ENCODE measurements at regions not wholly inside any gene's neighbourhood (a gene's known extent, or its start where the extent isn't known, plus 50 kb on each side); places are given as distances from the start of the nearest gene placed in this dataset.

- DNase-seq: no peak
- no peaks in the 10 kb centered on the region for H3K36me3 Mint-ChIP-seq (ENCODE audit: insufficient read depth in 1 of 3, low read depth in 3 of 3)
- H3K27ac Mint-ChIP-seq: no peak overlapping the region; a peak in 1 of 7 replicates
- Histone ChIP-seq H2BK12ac (ENCODE audit: insufficient read length, low read depth, low read length) (no peak overlapping the region), H4K5ac (ENCODE audit: insufficient read length, low read depth, low read length) (no peak overlapping the region), H3K9me3 (ENCODE audit: control insufficient read depth, low read depth, low read length) (no peaks in the 10 kb centered on the region), H3K14ac (ENCODE audit: insufficient read depth, low read length) (no peak overlapping the region), H2BK120ac (ENCODE audit: low read depth, low read length, poor library complexity, severe bottlenecking) (no peak overlapping the region), H2BK5ac (ENCODE audit: insufficient read length, low read length) (no peak overlapping the region), H3K4me1 (ENCODE audit: insufficient read depth, low read length) (peaks cover 4% of the 10 kb centered on the region; the same call in 1 of the 2 replicates), H4K91ac (ENCODE audit: insufficient read length, low read depth, low read length) (no peak overlapping the region), H2BK20ac (ENCODE audit: low read depth, low read length, poor library complexity, severe bottlenecking) (no peak overlapping the region), H3K27me3 (ENCODE audit: insufficient read depth, low read length) (no peaks in the 10 kb centered on the region), H3K79me1 (ENCODE audit: insufficient read depth, low read depth, low read length, poor library complexity, severe bottlenecking) (no peaks in the 10 kb centered on the region), H3K18ac (ENCODE audit: insufficient read length, low read depth, low read length) (no peak overlapping the region), H3K4ac (ENCODE audit: low read depth, low read length) (no peak overlapping the region), H2BK15ac (ENCODE audit: low read depth, low read length) (no peak overlapping the region), H3K56ac (ENCODE audit: insufficient read length, low read depth, low read length) (no peak overlapping the region), H4K8ac (replicated peaks; ENCODE audit: insufficient read length, low read depth, low read length) (no peak overlapping the region), H3K23me2 (ENCODE audit: insufficient read length, low read depth, low read length, poor library complexity, severe bottlenecking) (no peaks in the 10 kb centered on the region), H3K4me2 (ENCODE audit: insufficient read depth, insufficient read length, low read length) (no peak overlapping the region), H4K20me1 (ENCODE audit: control insufficient read depth, insufficient read depth, insufficient read length) (no peaks in the 10 kb centered on the region), H2AFZ (ENCODE audit: low read length) (no peak overlapping the region), H3K79me2 (ENCODE audit: insufficient read depth, low read length) (no peaks in the 10 kb centered on the region), H3K9ac (ENCODE audit: extremely low read depth, insufficient read length, low read length) (no peak overlapping the region), H3K27ac (ENCODE audit: insufficient read length, low read depth, low read length) (no peak overlapping the region), H3K23ac (ENCODE audit: insufficient read length, low read depth, low read length) (no peak overlapping the region), H3T11ph (ENCODE audit: low read length) (no peak overlapping the region), H2AK5ac (ENCODE audit: insufficient read length, low read length) (no peak overlapping the region)
- H3K4me3 Mint-ChIP-seq: no peak overlapping the region
- H3K9me3 Mint-ChIP-seq: no peaks in the 10 kb centered on the region
- TF ChIP-seq CTCF (conservative IDR thresholded peaks at IDR 0.05): no peak
- H3K4me1 Mint-ChIP-seq: peaks cover 29 to 31% of the 10 kb centered on the region in 2 experiments
- H3K27me3 Mint-ChIP-seq (ENCODE audit: low read depth): no peaks in the 10 kb centered on the region
Observed at GRCh38 chr6:95687839-95688238, 110.5 kb downstream of the MANEA start.
